ENCODE measurements at regions not wholly inside any gene's neighbourhood (a gene's known extent, or its start where the extent isn't known, plus 50 kb on each side); places are given as distances from the start of the nearest gene placed in this dataset.
"Not testable (repeated sequence)": the region's sequence is repeated elsewhere in the genome, so short reads cannot be mapped to it uniquely, and the experiment has no call there.

GRCh38 chr10:63077800-63078199 is 55.3 kb upstream of the NRBF2 start:
- DNase-seq = no peak

- DNase-seq = no peak
These were observed 60.2 kb upstream of the NRBF2 start for GRCh38 chr10:63072951-63073350.

GRCh38 chr10:63071145-63071544 is 62.0 kb upstream of the NRBF2 start:
- no peak for DNase-seq

GRCh38 chr10:63069318-63069717 is 63.8 kb upstream of the NRBF2 start:
- DNase-seq = no peak

DNA sequence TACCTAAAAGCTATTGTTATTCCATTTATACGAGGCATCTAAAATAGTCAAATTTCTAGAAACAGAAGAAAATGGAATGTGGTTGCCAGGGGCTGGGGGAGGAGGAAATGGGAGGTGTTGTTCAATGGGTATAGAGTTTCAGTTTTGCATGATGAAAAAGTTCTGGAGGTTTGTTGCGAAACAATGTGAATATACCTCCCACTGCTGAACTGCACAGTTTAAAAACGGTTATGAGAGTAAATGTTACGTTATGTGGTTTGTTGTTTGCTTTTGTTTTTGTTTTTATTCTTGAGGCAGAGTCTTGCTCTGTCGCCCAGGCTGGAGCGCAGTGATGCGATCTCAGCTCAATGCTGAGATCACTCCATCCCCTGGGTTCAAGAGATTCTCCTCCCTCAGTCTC is 64.9 kb upstream of the NRBF2 start:
- no peak for DNase-seq

GRCh38 chr10:63066606-63067005 is 66.5 kb upstream of the NRBF2 start:
- no peak for DNase-seq

GRCh38 chr10:63064706-63065105 is 68.4 kb upstream of the NRBF2 start:
- DNase-seq = no peak

DNA sequence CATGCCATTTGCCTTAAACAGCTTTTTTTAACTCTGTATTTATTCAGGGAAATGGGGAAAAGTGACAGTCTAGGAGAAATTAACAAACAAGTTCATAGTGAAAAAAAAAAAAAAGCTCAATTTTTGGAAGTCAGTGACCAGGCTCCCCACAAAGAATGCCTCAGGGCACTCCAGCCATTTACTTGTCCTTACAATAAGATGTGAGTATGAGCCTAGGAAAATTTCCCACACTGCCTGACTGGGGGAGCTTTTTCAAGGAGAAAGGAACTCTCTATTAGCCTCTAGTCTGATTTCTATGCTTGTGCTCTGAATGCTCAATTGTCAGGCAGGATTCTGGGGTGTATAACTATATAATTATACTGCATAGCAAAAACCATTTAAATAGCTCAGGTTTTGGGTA is 74.9 kb upstream of the NRBF2 start:
- no peak for DNase-seq

- DNase-seq = no peak
These were observed 75.6 kb upstream of the NRBF2 start for GRCh38 chr10:63057509-63057908.

DNA sequence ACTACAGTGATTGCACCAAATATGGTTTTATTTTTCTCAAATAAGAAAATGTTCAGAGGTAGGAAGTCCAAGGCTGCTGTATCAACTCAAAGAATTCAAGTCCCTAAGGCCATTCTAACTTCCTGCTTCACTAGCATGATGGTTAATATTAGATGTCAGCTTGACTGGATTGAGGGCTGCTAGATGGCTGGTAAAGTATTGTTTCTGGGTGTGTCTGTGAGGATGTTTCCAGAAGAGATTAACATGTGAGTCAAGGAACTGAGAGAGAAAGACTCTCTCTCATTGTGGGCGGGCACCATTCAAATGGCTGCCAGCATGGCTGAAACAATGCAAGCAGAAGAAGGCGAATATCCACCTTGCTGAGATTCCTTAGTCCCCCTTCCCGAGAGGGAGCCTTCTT is 77.4 kb upstream of the NRBF2 start:
- DNase-seq = no peak

DNA sequence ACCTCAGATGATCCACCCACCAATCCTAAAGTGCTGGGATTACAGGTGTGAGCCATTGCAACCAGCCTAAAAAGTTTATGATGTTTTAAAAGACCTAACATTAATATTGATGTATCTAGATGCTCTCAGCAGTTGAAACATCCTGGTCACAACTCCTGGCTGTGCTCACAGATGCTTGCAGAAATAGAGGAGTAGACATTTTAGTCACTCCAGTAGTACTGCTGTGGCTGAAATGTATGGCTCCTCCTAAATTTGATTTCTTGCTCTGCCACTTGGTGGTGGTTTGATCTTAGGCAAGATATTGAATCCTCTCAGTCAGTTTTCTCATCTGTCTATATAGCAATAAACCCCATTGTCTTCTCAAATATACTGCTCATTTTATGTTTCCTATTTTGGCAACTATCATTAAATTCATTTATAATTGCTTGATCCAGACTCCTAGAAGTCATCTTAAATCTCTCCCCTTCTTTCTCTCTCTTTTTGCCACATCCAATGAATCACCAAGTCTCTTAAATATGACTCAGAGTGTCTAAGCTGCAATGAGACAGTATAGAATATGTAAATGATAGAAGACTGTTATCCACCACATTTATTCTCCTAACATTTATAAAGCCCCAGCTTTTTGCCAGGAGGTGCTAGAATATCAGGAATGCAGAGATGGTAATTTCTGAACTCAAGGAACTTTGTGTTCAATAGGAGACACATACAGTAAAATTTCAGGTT is 78.1 kb upstream of the NRBF2 start:
- DNase-seq = no peak

- no peak for DNase-seq
These were observed 81.0 kb upstream of the NRBF2 start for GRCh38 chr10:63052083-63052482.

- no peak for DNase-seq
These were observed 90.9 kb upstream of the NRBF2 start for GRCh38 chr10:63042256-63042655.

- DNase-seq = not testable (repeated sequence)
These were observed 99.4 kb upstream of the NRBF2 start for GRCh38 chr10:63033616-63034185.

DNA sequence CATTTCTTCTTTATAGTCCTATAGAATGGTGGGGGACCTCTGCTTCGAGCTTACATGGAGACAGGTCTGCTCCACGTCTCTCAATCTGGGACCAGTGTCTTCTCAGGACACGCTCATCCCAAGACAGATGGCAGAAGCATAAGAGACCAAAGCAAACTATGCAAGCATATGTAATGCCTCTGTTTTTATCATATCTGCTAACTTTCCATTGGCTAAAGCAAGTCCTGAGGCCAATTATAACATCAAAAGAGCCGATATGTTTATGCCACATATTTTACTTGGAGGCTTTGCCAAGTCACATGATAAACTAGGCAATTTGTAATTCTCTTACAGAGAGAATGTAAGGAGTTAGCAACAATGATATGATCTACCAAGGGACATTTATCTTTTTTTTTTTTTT is 102.6 kb upstream of the NRBF2 start:
- no peak for DNase-seq

DNA sequence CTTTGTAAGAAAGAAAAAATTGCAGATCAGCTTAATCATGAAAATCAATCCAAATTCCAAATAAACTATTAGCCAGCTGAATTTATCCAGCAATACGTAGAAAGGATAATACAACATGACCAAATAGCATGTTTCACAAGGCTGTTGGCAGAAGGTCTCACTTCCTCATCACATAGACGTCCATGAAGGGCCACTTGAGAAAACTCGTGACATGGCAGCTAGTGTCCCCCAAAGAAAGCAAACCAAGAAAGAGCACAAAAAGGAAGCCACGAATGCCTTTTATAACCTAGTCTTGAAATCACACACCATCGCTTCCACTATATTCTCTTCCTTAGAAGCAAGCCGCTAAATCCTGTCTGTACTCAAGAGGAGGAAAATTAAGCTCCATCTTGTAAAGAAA is 105.6 kb upstream of the NRBF2 start:
- no peak for DNase-seq

DNA sequence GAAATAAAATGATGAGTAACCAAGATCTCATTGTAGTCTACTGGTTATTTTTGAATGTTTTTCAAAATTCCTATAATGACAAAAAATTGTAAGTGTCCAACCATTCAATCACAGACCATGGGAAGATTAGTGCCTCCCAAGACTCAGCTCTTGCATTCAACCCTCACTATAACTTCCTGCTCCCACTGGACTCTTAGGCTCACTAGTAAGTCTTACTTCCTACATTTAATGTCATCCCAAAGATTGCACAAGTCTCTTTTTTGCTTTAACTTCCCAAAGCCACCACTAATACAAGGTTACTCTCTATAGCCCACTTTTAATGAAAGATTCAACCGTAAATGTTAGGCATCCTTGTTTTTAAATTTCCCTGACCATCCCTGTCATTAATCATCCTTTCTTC is 111.9 kb upstream of the NRBF2 start:
- DNase-seq = no peak

DNA sequence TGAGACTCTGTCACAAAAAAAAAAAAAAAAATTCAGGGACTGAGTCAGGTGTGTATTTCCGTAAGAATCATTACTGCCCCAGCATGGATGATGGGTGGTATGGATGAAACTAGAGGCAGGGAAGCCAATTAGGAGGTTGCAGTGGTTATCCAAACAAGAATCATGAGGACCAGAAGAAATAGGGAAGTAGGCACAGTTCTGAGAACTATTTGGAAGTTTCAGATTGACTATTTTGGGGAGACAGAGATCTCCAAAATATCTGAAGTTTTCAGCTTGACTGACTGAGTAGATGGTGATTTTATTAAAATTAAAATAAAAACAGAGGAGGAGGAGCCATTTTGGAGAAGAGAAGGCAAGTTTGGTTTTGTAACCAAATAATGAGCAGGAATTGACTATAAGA is 119.4 kb upstream of the NRBF2 start:
- DNase-seq = no peak

DNA sequence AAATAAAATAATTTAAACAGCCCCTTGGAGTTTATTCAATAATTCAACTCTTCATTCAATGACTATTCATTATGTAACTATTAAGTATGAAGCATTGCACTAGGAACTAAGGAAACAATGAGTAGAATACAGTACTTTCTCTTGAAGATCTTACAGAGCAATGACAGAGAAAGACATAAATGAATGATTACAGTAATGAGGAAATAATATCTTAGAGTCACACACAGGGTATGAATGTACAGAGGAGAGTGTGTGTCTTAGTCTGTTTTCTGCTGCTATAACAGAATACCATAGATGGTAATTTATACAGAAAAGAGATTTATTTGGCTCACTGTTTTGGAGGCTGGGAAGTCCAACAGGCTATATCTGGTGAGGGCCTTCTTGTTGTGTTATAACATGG is 120.5 kb upstream of the NRBF2 start:
- DNase-seq = no peak

DNA sequence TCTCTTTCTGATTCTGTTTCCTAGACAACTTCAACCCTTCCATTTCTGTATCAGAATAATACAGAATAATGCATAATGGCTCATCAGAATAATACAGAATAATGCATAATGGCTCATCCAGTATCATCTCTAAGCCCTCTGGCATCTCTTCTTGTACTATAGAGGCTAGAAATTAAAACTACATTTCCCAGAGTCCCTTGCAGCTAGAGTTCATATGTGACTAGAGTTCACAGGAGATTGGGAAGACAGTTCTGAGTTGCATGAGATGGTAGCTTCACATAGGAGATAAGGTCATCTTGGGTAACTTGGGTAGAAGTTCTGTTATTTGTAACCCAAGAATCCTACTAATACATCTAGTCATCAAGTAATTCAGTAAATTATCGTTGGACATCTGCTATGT is 122.9 kb upstream of the NRBF2 start:
- no peak for DNase-seq

DNA sequence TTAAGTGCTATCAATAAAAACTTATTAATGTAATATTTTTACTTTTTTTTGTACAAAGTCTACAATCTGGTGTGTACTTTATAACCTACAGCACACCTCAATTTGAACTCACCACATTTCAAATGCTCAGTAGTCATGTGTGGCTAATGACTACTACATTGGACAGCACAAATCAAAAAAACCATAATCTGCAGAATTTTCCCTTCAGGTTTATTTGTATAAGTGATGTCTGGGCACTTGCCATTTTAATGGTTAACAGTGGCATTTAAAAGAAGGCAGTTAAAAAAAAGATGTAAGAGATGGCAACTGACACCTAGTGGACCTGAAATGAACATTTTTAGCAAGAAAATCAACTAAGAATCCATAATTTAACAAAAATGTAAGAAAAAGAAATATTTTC is 124.6 kb upstream of the NRBF2 start:
- DNase-seq = no peak

DNA sequence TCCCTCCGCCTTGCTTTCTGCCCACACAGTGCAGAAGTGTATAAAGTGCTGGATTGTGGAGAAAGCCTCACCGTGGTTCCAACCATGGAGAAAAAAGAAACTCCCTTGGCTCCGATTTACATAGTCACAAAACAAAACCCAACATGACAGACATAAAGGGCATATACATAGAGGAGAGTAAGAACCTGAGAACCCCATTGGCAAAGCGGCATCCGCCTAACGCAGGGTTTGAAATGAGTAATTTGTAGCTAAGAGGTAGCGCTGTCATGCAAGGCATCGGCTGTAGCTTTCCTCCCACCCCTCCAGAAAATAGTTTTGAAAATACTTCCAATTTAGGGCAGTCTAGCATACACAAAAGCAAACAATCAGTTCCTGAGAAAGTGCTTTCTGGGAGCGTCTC is 126.0 kb upstream of the NRBF2 start:
- no peak for DNase-seq

DNA sequence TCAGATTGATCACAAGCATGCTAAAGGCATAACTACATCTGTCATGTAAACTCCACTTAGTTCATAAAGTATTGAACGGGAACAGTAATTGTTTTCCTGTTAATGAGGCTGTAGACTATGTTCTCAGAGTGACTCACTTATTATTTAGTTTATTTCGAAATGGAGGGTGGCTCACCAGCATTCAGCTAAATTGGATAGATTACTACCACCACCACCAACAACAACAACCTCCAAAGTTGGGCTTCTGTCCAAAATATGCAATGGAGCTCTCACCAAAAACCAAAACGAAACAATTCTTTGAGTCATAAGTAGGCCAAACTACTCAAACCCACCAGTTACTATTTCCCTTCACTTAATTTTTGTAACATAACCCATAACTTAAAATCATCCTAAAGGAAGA is 127.9 kb upstream of the NRBF2 start:
- no peak for DNase-seq

DNA sequence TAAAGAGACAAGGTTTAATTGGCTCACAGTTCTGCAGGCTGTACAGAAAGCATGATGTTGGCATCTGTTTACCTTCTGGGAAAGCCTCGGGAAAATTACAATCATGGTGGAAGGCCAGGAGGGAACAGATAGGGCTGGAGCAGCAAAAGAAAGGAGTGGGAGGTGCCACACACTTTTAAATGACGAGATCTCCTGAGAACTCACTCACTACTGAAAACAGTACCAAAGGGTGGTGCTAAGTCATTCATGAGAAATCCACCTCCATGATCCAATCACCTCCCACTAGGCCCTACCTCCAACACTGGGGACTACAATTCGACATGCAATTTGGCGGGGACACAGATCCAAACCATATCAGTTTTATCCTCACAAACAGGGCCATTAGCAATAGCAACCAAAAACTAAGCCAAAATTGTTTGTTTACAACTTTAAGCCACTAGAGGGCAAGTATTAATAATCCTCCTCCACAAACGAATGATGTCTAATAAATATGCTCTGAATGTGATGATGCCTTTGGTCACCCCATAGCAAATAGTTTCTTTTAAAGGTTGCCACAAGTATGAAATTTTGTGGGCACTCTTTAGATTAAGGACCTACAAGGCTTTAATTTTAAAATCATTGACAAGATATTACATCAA is 129.2 kb upstream of the NRBF2 start:
- DNase-seq = no peak

DNA sequence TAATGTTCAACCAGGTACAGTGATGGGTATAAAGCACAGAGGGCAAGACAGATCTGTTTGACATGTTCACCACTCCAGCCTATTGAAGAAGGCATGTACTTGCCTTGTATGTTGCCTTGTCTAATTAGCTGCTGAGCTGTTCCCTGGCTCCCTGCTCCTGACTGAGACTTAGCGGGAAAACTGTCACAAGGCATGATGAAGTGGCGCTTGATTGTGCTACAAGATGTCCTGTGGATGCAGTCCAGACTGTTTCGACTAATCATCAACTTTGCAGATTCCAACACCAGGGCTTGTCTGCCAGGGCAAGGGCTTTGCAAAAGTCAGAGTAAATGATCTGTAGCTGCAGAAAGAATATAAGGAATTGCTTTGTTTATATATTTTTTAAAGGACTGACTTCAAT is 136.2 kb upstream of the NRBF2 start:
- no peak for DNase-seq
